Fibroblast of mammary gland (primary cell): ENCODE measurements at regions not wholly inside any gene's neighbourhood (a gene's known extent, or its start where the extent isn't known, plus 50 kb on each side); places are given as distances from the start of the nearest gene placed in this dataset.

Experiments
- DNase-seq: peaks from one replicate; pipeline ENCODE4 v3.0.0-alpha.2; 2010; ENCODE audit warnings: low read depth
- H3K4me3 ChIP-seq: 2 replicates; pipeline ENCODE4 v1.5.1; 2011; ENCODE audit warnings: low read depth, mild to moderate bottlenecking, low read length, moderate library complexity; ENCODE audit not compliant: control insufficient read depth
- CTCF ChIP-seq: conservative IDR thresholded peaks from 2 replicates; pipeline ENCODE4 v1.5.1; 2011; ENCODE audit warnings: low read depth, low read length, inconsistent platforms; ENCODE audit not compliant: control insufficient read depth, insufficient read depth

GRCh38 chr2:126832757-126833156 lies 65.9 kb upstream of the TEX51 start:
- TF ChIP-seq CTCF = no peak

GRCh38 chr2:126834006-126834659 lies 64.6 kb upstream of the TEX51 start:
- DNase-seq = no peak
- no peak overlapping the region for H3K4me3 ChIP-seq
- no peak for TF ChIP-seq CTCF

More at GRCh38 chr2:126832757-126833156, 65.9 kb upstream of the TEX51 start:
- H3K4me3 ChIP-seq = no peak overlapping the region
- no peak for DNase-seq

GRCh38 chr2:126835261-126835660 lies 63.4 kb upstream of the TEX51 start:
- no peak for DNase-seq
- no peak for TF ChIP-seq CTCF
- H3K4me3 ChIP-seq = no peak overlapping the region

- no peak overlapping the region for H3K4me3 ChIP-seq
- no peak for DNase-seq
- no peak for TF ChIP-seq CTCF
These were observed 62.9 kb upstream of the TEX51 start for GRCh38 chr2:126835831-126836230.

- no peak overlapping the region for H3K4me3 ChIP-seq
- TF ChIP-seq CTCF = no peak
- DNase-seq = no peak
These were observed 61.7 kb upstream of the TEX51 start for GRCh38 chr2:126836761-126837679.

- no peak for TF ChIP-seq CTCF
- no peak for DNase-seq
- H3K4me3 ChIP-seq = no peak overlapping the region
These were observed 60.5 kb upstream of the TEX51 start for GRCh38 chr2:126837966-126838715.
